NCI-H748 (cell line): ENCODE measurements at regions not wholly inside any gene's neighbourhood (a gene's known extent, or its start where the extent isn't known, plus 50 kb on each side); places are given as distances from the start of the nearest gene placed in this dataset.

Experiments
- DNase-seq: peaks from one replicate; lab custom pipeline; 2025; ENCODE audit not compliant: unreplicated experiment; lab: John Stamatoyannopoulos, UW

DNA sequence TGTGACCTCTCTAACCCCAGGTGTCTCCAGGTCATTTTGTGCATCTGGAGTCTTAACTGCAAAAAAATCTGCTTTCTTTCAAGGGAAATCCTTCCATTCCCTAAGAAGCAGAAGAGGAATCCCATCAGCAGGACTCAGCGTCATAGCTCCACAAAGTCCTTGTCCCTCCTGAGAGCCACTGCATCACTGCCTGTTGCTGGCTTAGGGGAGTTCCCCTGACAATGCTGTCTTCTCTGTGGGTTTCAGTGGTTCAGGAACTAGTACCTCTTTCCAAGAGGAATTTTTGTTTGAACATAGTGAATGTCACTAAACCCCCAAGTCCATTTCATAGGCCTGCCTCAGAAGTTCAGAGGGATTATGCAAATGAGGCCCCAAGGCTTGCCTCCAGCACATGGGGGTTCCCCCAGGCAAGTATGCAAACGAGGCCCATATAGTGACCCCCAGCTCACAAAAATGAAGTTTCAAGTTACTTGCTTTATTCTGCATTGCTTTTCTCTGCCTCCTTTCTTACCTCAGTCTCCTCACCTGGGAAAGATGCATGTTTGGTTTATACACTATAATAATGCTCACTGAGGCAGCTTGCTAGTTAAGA, 513.9 kb upstream of the MEX3C start:
- no peak for DNase-seq

DNA sequence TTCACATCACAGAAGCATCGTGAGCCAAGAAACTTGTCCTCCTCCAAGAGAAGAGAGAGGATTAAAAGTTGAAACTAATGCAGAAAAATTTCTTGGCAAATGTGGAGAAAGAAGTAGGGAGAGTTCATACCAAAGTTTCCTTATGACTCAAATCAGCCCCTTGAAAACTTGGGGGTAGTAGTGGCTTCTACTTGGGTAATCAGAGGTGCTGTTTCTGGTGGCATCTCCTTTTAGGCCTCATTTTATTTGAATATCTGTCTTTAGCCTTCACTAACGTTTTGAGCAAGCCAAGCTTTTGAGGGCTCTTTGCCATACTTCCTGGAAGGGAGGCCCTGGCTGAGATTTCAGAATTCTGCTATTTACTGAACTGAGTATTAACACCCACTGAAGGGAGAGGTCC, 515.3 kb upstream of the MEX3C start:
- no peak for DNase-seq

DNA sequence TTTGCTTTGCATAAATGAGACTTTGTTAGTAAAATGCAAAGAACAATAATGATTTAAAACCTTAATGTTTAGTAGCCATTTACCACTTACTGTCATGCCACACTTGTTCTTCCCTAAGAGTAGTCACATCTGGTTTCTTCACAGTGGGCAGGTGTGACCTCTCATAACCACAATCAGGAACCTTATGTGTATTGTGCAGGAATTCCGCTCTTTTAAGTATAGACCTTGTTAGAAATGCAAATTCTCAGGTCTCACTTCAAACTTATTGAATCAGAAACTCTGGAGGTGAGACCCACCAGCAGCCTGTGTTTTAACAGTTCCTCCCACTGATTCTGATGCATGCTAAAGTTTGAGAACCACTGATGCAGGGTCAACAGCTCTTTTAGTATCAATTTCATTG, 518.8 kb upstream of the MEX3C start:
- no peak for DNase-seq

- no peak for DNase-seq
These were observed 523.9 kb upstream of the MEX3C start for GRCh38 chr18:51721388-51721787.

GRCh38 chr18:51721996-51722395, 524.5 kb upstream of the MEX3C start:
- DNase-seq = no peak

GRCh38 chr18:51724790-51725721, 527.6 kb upstream of the MEX3C start:
- peak; percentile 43 for DNase-seq

DNA sequence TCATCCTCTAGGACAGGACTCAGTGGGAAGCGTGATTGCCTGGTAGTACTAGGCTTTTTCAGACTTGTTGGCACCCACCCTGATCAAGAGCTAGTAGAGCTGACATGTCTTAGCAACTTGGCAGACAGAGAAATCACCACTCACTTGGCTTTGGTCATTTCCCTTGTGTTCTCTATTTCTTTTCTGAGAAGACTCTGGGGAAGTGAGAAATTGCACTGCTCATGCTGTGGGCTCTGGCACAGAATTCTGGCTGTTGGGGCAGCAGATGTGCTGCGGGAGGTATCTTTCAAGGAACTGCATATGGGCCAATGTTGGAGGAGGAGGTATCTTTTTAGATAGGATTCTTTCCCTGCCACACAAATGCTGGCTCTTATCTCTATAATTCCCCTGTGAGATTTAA, 529.1 kb upstream of the MEX3C start:
- DNase-seq = no peak

GRCh38 chr18:51727780-51728179, 530.3 kb upstream of the MEX3C start:
- DNase-seq = no peak

- no peak for DNase-seq
These were observed 533.6 kb upstream of the MEX3C start for GRCh38 chr18:51731070-51731469.

GRCh38 chr18:51734576-51734975, 537.1 kb upstream of the MEX3C start:
- DNase-seq = no peak

- no peak for DNase-seq
These were observed 541.7 kb upstream of the MEX3C start for GRCh38 chr18:51739044-51739666.

GRCh38 chr18:51751901-51752300, 554.4 kb upstream of the MEX3C start:
- DNase-seq = no peak

- peak; percentile 57 for DNase-seq
These were observed 556.0 kb upstream of the MEX3C start for GRCh38 chr18:51753365-51754057.

- DNase-seq = peak; percentile 66
These were observed 557.1 kb upstream of the MEX3C start for GRCh38 chr18:51754566-51754965.

DNA sequence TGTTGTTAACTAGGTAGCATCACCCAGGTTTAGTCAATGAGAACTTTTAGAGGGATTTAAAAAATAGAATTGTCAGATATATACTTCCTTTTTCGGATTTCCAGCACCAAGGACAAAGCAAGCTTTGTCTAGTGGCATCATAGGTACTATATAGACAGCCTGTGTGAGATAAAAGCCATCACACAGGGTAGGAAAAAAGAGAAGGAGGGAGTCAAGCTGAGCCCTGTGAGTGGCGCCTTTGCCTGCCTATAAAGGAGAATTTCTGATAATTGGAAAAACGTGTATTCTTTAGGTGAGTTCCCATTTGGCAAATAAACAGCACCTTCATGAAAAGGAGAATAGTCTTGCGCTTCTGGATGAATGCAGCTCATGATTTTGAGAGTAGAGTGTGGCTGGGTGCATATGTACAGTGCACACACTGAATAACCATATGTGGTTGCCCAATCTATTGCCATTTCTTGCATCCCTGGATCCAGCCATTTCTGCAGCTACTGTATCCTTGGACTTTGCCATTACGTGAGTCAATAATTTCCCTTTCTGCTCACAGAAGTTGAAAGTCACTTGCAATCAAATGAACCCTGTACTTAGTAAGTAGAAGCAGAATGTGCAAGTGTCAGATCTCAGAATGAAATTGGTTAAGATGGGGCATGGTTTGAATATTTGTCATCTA, 559.9 kb upstream of the MEX3C start:
- peak; percentile 93 for DNase-seq

GRCh38 chr18:51762373-51762772, 564.9 kb upstream of the MEX3C start:
- no peak for DNase-seq

DNA sequence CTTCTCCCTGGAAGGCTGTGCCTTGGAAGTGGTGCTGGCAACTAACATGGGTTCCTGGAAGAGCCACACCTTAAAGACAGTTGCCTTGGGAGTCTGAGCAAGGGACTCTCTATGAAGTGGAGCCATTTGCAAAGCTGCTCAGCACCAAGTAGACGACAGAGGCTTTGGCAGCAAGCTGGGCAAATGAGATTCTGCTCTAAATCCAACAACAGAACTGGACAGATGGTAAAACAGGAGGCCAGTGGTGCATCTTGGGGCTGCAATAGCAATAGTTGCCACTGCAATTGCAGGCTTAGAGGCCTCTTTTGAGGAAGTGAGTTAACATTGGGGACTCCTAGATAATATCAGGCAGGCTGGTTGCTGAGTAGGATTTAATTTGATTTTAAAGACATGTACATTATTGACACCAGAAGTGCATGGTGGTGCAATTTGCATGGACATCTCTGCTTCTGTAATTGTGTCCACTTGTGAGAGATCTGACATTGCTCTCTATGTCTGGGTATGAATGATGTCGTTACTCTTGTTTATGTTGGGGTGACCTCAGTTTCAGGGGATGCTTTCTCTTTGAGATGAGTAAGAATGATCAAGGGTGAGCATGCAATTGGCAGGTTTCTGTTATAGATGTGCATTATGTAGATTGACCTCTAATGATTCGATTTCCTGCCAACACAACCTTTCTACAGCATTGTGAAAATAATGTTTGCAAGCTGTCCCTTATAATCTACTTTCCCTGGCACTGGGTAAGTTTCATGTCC, 568.3 kb upstream of the MEX3C start:
- no peak for DNase-seq

DNA sequence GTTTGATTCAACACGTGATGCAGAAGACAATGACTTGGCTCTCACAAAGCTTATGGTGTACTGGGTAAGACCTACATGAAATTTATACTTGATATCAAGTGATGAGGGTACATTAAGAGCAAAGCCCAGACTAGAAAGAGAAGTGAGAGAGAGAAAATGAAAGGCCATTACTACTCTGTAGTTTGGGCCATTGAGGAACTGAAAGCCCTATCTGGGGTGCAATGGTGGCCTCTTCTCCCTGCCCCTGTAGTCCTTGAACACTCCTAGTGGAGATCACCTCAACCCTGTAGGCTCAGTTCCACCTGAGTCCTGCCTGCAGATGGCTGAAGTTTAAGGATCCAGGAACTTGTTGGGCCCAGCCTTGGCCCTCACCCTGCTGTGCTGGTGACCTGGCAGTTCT, 569.8 kb upstream of the MEX3C start:
- no peak for DNase-seq

DNA sequence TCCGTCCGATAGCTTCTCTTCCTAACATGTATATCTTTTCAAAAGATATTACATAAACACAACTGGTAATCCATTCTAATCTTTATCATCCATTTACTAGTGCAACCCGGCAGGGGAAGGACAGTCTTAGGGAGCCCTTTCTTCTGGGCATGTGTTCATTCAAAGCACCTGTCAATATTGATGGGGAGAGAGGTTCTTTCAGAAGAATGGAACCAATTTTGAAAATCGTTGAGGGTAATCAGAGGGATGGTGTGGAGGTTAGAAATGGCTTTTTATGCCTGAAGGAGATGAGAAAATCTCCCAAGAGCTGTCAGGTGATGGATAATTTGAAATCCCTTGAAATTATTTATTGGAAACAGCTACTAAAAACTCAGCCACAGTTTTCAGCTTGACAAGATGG, 561.9 kb upstream of the DCC start:
- peak; percentile 57 for DNase-seq

DNA sequence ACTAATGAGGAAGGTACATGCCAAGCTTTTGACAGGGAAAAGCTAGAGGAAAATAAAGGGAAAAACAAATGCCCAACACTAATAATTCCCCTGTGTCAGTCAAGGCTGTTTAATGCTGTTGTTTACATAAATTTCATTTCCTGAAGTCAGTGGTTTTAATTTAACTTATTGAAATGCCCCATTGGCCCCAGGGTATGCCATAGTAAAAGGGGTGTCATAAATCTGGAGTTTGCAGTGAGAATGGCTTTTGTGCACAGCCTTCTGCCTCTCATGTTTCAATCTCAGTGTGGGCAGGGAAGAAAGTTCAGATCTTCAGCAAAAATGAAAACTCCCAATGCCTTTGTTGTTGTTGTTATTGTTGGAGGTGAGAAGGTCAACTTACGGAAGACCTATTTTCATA, 550.1 kb upstream of the DCC start:
- no peak for DNase-seq
